ENCODE measurements at regions not wholly inside any gene's neighbourhood (a gene's known extent, or its start where the extent isn't known, plus 50 kb on each side); places are given as distances from the start of the nearest gene placed in this dataset.

GRCh38 chrX:828411-828959, 197.9 kb downstream of the SHOX start:
- TF ChIP-seq CTBP1 (IDR thresholded peaks at IDR 0.05; ENCODE audit: borderline replicate concordance) (no peak), FOXM1 (IDR thresholded peaks at IDR 0.05; ENCODE audit: borderline replicate concordance) (no peak), FOXA1 (IDR thresholded peaks at IDR 0.05) (no peak), L3MBTL2 (conservative IDR thresholded peaks at IDR 0.05) (no peak)
- TF ChIP-seq, protein P1, sequence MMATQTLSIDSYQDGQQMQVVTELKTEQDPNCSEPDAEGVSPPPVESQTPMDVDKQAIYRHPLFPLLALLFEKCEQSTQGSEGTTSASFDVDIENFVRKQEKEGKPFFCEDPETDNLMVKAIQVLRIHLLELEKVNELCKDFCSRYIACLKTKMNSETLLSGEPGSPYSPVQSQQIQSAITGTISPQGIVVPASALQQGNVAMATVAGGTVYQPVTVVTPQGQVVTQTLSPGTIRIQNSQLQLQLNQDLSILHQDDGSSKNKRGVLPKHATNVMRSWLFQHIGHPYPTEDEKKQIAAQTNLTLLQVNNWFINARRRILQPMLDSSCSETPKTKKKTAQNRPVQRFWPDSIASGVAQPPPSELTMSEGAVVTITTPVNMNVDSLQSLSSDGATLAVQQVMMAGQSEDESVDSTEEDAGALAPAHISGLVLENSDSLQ (IDR thresholded peaks at IDR 0.05), result no peak
